ENCODE measurements at regions not wholly inside any gene's neighbourhood (a gene's known extent, or its start where the extent isn't known, plus 50 kb on each side); places are given as distances from the start of the nearest gene placed in this dataset.

DNA sequence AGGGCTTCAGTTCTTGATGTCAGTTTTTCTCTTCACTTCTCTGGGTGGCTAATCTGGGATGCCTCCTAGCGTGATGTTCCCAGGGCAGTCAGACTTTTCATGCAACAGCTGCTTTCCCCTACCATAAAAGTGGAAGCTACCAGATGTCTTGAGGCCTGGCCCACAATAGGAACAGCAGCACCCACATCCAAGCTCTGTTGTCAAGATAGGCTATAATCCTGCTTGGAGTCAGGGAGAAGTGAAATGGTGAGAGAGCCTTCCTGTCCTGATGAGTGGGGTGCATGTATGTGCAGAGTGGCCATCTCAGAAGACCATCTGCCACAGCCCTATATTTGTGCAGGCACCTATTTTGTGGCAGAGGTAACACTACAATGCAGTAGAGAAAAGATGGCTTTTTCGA is 108.0 kb downstream of the HTR5A start:
- ATAC-seq (no peak), DNase-seq (no peak)
- no peak overlapping the region for H3K27ac ChIP-seq
- no peak overlapping the region for H3K4me3 ChIP-seq
- no peaks in the 10 kb centered on the region for H3K36me3 ChIP-seq
- H3K27me3 ChIP-seq (ENCODE audit: low read depth): no peaks in the 10 kb centered on the region
- H3K9me3 ChIP-seq: no peaks in the 10 kb centered on the region
- no peaks in the 10 kb centered on the region for H3K4me1 ChIP-seq
- TF ChIP-seq, protein P1, sequence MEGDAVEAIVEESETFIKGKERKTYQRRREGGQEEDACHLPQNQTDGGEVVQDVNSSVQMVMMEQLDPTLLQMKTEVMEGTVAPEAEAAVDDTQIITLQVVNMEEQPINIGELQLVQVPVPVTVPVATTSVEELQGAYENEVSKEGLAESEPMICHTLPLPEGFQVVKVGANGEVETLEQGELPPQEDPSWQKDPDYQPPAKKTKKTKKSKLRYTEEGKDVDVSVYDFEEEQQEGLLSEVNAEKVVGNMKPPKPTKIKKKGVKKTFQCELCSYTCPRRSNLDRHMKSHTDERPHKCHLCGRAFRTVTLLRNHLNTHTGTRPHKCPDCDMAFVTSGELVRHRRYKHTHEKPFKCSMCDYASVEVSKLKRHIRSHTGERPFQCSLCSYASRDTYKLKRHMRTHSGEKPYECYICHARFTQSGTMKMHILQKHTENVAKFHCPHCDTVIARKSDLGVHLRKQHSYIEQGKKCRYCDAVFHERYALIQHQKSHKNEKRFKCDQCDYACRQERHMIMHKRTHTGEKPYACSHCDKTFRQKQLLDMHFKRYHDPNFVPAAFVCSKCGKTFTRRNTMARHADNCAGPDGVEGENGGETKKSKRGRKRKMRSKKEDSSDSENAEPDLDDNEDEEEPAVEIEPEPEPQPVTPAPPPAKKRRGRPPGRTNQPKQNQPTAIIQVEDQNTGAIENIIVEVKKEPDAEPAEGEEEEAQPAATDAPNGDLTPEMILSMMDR (IDR thresholded peaks at IDR 0.05): no peak
- intact Hi-C loops (cut with DNase I): no loop called here

- no peak overlapping the region for H3K27ac ChIP-seq
- intact Hi-C loops (cut with DNase I): no loop called here
- no peaks in the 10 kb centered on the region for H3K27me3 ChIP-seq (ENCODE audit: low read depth)
- TF ChIP-seq, protein P1 (IDR thresholded peaks at IDR 0.05): no peak
- no peak for DNase-seq
- no peaks in the 10 kb centered on the region for H3K36me3 ChIP-seq
- peaks cover 23% of the 10 kb centered on the region for H3K9me3 ChIP-seq
- no peak overlapping the region for H3K4me3 ChIP-seq
- no peaks in the 10 kb centered on the region for H3K4me1 ChIP-seq
- no peak for ATAC-seq
These were observed 111.6 kb downstream of the HTR5A start for GRCh38 chr7:155181768-155182167.

GRCh38 chr7:155182406-155182970 is 112.4 kb downstream of the HTR5A start:
- Histone ChIP-seq H3K9me3 (peaks cover 23% of the 10 kb centered on the region), H3K4me3 (no peak overlapping the region), H3K27ac (no peak overlapping the region), H3K27me3 (ENCODE audit: low read depth) (no peaks in the 10 kb centered on the region), H3K4me1 (no peaks in the 10 kb centered on the region), H3K36me3 (no peaks in the 10 kb centered on the region)
- intact Hi-C loops (cut with DNase I): no loop called here
- TF ChIP-seq, protein P1 (IDR thresholded peaks at IDR 0.05): no peak
- ATAC-seq (no peak), DNase-seq (no peak)

DNA sequence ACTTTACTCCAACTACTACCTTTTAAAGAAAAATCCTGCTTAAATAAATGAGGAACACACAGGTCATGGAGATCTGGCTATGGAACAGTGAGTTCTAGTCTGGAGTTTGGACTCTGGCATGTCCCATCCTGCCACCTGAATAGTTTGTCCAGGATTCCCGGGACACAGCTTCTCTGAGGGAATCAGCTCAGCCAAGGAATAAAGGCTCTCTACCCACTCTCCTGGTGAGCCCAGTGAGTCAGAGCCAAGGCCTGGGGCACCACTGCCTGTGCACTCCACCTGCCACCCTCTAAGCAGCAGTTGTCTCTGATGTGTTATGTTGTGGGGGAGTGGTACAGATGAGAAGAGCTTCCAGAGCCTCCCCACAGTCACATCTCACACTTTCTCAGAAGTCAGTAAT is 113.5 kb downstream of the HTR5A start:
- H3K27me3 ChIP-seq (ENCODE audit: low read depth): no peaks in the 10 kb centered on the region
- no peaks in the 10 kb centered on the region for H3K4me1 ChIP-seq
- TF ChIP-seq, protein P1 (IDR thresholded peaks at IDR 0.05): no peak
- ATAC-seq (no peak), DNase-seq (no peak)
- H3K27ac ChIP-seq: no peak overlapping the region
- H3K36me3 ChIP-seq: no peaks in the 10 kb centered on the region
- H3K9me3 ChIP-seq: peaks cover 23% of the 10 kb centered on the region
- no peak overlapping the region for H3K4me3 ChIP-seq
- intact Hi-C loops (cut with DNase I): no loop called here

- Histone ChIP-seq H3K4me3 (no peak overlapping the region), H3K9me3 (peaks cover 23% of the 10 kb centered on the region), H3K27me3 (ENCODE audit: low read depth) (no peaks in the 10 kb centered on the region), H3K4me1 (no peaks in the 10 kb centered on the region), H3K27ac (no peak overlapping the region), H3K36me3 (no peaks in the 10 kb centered on the region)
- DNase-seq (no peak), ATAC-seq (no peak)
- TF ChIP-seq, protein P1 (IDR thresholded peaks at IDR 0.05): no peak
- intact Hi-C loops (cut with DNase I): no loop called here
These were observed 112.8 kb upstream of the INSIG1 start for GRCh38 chr7:155184923-155185322.

Data from lower lobe of right lung (tissue), 2 donors.